ENCODE measurements at regions not wholly inside any gene's neighbourhood (a gene's known extent, or its start where the extent isn't known, plus 50 kb on each side); places are given as distances from the start of the nearest gene placed in this dataset.

- TF ChIP-seq, protein P1, sequence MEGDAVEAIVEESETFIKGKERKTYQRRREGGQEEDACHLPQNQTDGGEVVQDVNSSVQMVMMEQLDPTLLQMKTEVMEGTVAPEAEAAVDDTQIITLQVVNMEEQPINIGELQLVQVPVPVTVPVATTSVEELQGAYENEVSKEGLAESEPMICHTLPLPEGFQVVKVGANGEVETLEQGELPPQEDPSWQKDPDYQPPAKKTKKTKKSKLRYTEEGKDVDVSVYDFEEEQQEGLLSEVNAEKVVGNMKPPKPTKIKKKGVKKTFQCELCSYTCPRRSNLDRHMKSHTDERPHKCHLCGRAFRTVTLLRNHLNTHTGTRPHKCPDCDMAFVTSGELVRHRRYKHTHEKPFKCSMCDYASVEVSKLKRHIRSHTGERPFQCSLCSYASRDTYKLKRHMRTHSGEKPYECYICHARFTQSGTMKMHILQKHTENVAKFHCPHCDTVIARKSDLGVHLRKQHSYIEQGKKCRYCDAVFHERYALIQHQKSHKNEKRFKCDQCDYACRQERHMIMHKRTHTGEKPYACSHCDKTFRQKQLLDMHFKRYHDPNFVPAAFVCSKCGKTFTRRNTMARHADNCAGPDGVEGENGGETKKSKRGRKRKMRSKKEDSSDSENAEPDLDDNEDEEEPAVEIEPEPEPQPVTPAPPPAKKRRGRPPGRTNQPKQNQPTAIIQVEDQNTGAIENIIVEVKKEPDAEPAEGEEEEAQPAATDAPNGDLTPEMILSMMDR (IDR thresholded peaks at IDR 0.05; ENCODE audit: insufficient read depth, low read depth, low read length) = no peak
- no peak for TF ChIP-seq EZH2 (IDR thresholded peaks at IDR 0.05; ENCODE audit: insufficient read depth, low read length)
These were observed 54.5 kb upstream of the TAF11L2 start for GRCh38 chr5:17443333-17444130.

Measured in astrocyte (in vitro differentiated cells and primary cell).